SIG-M5 treated with dmso at 0.1 percent for 504 hours (cell line): ENCODE measurements at regions not wholly inside any gene's neighbourhood (a gene's known extent, or its start where the extent isn't known, plus 50 kb on each side); places are given as distances from the start of the nearest gene placed in this dataset.

ENCODE experiments used
- DNase-seq: peaks from one replicate; lab custom pipeline; 2025; ENCODE audit not compliant: unreplicated experiment; lab: John Stamatoyannopoulos, UW

GRCh38 chr10:43772171-43772570 lies 123.5 kb upstream of the ZNF32 start:
- no peak for DNase-seq

DNA sequence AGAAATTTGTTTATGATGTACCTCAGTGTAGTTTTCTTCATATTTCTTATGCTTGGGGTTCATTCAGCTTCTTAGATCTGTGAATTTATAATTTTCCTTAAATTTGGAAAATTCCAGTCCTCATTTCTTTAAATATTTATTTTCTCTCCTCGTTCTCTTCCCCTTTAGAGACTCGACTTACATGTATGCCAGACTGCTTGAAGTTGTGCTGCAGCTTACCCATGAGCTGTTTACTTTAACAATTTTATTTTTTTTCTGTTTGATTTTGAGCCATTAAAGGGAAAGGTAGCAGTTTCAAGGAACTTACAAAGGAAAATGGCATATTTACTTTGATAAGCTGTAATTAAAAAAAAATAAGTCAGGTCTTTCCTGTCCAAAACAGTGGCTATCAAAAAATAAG lies 123.0 kb upstream of the ZNF32 start:
- no peak for DNase-seq

DNA sequence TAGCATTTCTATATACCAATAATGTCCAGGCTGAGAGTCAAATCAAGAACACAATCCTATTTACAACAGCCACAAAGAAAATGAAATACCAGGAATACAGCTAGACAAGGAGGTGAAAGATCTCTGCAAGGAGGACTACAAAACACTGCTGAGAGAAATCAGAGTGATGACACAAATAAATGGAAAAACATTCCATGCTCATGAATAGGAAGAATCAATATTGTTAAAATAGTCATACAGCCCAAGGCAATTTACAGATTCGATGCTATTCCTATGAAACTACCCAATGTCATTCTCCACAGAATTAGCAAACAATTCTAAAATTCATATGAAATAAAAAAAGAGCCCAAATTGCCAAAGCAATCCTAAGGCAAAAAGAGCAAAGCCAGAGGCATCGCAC lies 116.8 kb upstream of the ZNF32 start:
- DNase-seq = no peak

- no peak for DNase-seq
Measured at GRCh38 chr10:43763846-43764245, 115.2 kb upstream of the ZNF32 start.

DNA sequence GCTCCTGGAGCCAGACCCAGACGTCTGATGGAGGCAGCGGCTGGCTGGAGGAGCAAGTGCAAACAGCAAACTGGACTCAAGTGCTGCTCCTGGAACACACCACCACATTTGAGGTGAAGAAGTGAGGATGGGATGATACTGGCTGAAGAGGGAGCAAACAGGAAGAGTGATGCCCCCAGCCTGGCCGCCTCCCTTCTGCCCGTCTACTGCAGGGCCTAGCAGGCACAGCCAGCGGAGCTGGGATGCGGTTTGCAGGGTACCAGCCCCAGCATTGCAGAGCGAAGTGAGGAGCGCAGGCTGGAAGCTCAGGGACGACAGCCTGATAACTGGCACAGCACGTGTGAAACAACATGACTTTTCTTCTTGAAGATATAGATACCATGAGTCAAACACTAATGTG lies 111.8 kb upstream of the ZNF32 start:
- no peak for DNase-seq

- no peak for DNase-seq
Measured at GRCh38 chr10:43759216-43759615, 110.5 kb upstream of the ZNF32 start.

GRCh38 chr10:43756341-43756740 lies 107.7 kb upstream of the ZNF32 start:
- no peak for DNase-seq

DNA sequence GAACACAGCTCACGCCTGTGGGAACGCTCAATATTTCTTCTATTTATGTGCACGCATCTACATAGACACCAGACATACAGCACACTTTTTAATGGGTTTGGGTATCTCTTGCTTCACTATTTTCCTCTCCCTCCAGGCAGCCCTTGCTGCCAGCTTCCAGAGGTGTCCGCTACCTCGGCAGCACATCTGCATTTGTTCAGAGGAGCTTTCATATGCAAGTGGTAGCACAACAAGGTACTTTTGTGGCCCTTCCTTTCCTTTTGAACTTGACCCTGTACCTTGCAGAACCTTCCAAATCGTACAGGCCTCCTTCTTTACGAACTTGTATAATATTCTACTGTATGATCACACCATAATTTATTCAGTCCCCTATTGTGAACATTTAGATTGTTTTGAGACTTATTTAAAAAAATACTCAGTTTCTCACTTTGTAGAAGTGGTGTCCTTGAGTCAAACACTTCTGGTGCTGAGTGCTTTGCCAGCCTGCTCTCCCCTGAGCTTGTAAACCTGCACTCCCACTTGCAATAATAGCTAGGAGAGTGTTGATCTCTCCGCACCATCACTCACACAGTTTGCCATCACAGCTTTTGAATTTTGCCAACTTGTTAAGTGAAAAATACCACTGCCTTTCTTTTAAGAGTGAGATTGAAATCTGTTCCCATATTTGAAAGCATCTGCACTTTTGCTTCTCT lies 106.0 kb upstream of the ZNF32 start:
- no peak for DNase-seq

GRCh38 chr10:43753397-43754061 lies 104.8 kb upstream of the ZNF32 start:
- no peak for DNase-seq

DNA sequence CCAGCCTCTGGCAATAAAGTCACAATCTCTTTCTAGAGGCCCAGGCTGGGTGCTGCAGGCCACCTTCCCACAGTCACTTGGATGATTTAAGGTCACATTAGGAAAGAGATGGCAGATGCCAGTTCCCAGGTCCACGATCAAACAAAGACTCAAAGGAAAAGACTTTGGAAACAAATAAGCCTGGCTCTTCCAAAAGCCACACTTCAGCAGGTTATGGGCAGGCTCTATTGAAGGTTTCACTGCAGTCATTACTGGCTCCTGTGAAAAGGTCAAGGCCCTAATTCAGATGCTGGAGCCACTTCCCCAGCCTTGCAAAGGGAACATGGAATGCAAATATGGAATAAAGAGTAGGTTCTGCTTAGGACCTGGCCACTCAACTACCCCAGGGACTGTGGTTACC lies 104.0 kb upstream of the ZNF32 start:
- DNase-seq = no peak

- DNase-seq = no peak
Measured at GRCh38 chr10:43751646-43752045, 103.0 kb upstream of the ZNF32 start.

- no peak for DNase-seq
Measured at GRCh38 chr10:43749940-43750552, 101.4 kb upstream of the ZNF32 start.

- no peak for DNase-seq
Measured at GRCh38 chr10:43749145-43749576, 100.5 kb upstream of the ZNF32 start.

GRCh38 chr10:43748560-43748959 lies 99.9 kb upstream of the ZNF32 start:
- no peak for DNase-seq

GRCh38 chr10:43746906-43747305 lies 98.2 kb upstream of the ZNF32 start:
- DNase-seq = no peak

DNA sequence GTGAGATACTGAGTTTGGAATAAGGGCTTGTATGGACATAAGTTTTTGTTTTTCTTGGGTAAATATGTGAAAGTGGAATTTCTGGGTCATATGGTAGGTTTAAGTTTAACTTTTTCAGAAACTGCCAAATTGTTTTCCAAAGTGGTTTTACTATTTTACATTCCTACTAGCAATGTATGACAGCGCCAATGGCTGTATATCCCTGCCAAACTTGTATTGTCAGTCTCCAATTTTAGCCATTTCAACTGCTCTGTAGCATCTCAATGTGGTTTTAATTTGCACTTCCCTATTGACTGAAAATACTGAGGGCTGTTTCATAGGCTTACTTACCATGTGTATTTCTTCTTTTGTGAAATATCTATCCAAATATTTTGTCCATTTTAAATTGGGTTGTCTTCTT lies 90.5 kb upstream of the ZNF32 start:
- no peak for DNase-seq

- no peak for DNase-seq
Measured at GRCh38 chr10:43737003-43737402, 88.3 kb upstream of the ZNF32 start.

DNA sequence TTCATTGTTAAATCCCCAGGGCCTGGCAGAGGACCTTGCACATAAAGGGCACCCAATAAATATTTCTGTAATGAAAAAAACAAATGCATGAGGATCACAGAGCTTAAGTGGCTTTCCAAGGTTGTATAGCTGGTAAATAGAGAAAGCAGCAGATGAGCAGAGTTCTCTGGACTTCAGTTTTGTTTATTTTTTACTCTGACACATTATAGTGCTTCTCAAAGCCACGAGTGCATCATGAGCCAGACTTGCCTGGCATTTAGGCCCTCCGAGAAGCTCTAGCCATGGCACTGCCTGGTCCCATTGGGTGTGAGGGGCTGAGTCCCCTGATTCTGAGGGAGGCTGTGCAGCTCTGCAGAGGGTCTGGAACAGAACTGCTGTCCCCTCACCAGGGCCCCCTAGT lies 87.2 kb upstream of the ZNF32 start:
- DNase-seq = no peak

DNA sequence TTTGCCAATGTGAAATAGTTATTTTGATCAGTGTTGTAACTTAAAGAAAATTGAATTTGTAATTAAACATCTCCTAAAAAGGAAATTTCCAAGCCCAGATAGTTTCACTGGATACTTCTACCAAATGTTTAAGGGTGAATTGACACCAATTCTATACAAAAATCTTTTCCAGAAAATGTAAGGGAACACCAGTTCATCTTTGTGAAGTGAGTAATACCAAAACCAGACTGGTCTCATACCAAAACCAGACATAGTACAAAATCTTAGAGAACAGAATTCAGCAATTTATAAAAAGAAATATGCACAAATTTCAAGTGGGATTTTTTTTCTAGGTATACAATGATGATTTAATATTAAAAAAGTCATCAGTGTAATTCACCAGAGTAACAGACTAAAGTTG lies 86.0 kb upstream of the ZNF32 start:
- DNase-seq = no peak

DNA sequence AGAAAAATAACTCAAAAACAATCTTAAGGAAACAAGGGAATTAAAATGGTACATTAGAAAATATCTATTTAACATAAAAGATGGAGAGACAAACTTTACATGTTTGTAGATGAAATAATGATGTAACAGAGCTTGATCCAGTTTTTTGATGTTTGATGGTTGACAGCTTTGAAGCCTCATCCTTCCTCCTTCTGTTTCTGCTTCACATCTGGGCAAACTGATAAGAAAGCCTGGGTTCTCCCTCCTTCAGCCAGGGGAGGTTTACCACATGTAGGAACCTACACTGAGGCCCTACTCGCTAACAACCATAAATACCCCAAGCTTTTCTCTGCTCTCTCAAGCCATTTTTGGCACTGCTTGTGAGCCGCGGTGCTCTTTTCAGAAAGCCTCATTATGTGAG lies 82.8 kb upstream of the ZNF32 start:
- no peak for DNase-seq

DNA sequence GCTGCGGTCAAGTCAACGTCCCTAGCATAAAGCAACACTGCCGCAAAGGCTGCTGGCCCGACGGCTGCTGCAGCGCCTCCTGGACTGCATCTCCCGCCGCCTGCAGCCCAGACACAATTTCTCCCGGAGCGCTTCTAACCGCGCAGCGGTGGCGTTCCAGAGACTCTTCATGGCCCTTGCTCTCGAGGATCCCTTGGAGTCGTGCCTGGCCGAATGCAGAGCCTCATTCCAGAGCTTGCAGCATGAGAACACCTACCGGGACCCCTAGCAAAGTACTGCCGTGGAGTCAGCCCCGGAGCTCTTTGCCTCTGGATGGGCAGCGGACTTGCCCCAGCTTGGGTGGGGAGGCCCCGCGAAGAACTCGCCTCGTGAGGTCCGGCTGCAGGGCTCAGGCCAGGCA lies 79.7 kb upstream of the ZNF32 start:
- DNase-seq = no peak

- DNase-seq = no peak
Measured at GRCh38 chr10:43727935-43728334, 79.3 kb upstream of the ZNF32 start.

GRCh38 chr10:43715334-43715733 lies 66.7 kb upstream of the ZNF32 start:
- DNase-seq = no peak
